Activated effector memory CD4-positive, alpha-beta T cell treated with Interleukin-2 at 50 U/mL for 16 hours (primary cell): ENCODE measurements at regions not wholly inside any gene's neighbourhood (a gene's known extent, or its start where the extent isn't known, plus 50 kb on each side); places are given as distances from the start of the nearest gene placed in this dataset.
"Not testable (repeated sequence)": the region's sequence is repeated elsewhere in the genome, so short reads cannot be mapped to it uniquely, and the experiment has no call there.

Experiments used
- DNase-seq: peaks from one replicate; pipeline ENCODE4 v3.0.0-alpha.2; 2020

DNA sequence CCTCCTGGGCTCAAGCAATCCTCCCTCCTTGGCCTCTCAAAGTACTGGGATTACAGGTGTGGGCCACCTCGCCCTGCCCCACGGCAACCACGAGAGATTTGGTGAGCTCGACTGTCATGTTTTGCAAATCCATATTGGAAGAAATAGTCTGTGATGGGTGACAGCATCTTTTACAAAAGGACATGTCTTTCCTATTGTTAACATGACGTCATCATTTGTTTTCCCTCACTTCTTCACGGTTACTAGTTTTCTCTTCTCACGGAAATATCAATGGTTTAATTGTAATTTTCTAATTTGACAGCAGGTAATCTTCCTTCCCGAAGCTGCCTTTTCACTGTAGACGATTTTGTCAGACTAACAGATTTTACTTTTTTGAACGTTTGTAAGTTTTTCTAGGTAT lies 110.8 kb upstream of the GREM2 start:
- no peak for DNase-seq

DNA sequence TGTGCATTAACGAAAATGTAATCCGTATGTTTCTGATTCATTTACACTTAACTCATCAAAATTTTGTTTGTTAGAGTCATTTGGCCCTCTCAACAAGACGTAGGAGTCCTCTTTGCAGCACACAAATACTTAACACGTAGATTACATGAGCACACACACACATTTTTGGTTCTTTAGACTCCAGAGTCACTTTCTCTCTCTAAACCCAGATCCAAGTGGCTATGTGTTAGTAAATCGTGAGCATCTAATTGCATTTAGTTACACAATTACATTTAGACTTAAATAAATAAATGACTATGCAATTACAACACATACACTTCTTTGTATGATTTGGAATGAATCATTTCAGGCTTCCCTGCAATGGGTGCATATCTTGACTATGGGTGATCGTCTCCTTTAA lies 109.0 kb upstream of the GREM2 start:
- DNase-seq, result no peak

DNA sequence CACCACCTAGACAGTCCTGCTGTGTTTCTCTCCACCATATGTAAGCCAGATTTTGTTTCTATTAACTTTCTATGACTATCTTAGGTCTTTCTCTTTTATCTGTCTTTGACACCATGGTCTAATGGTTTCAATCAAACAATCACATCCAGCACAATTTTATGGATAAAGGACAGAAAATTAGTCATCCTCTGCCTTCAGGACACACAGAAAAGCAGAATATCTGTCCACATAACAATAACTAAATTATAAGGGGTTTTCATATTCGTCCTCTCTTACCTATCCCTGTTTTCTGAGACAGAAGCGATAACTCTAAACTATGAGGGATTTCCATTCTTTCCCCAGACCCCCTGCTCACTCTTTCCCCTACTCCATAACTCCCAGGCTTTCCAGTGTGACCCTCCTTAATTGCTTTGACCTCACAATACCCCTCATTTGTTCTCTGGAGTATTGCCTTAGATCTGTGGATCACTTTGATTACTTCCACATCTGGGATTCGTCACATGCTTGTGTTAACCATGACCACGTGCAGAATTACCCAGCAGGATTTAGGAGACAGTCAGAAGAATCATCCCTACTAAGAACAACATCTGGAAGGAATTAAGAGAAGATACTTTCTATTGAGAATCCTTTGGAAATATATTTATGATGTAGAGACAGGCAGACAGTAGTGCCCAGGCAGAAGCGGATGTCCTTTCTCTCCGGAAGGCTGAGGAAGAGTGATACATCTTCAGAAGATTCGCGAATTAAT lies 108.2 kb upstream of the GREM2 start:
- DNase-seq, result no peak

DNA sequence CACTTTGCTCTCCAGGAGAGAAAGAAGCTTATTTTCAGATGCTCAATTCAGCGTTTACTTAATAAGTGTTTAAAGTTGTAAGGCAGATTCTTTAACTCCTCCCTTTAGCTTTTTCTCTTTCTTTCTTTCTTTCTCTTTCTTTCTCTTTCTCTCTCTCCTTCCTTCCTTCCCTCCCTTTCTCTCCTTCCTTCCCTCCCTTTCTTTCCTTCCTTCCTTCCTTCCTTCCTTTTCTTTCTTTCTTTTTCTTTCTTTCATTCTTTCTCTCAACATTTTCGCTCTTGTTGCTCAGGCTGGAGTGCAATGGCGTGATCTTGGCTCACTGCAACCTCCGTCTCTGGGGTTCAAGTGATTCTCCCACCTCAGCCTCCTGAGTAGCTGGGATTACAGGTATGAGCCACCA lies 104.6 kb upstream of the GREM2 start:
- DNase-seq, result not testable (repeated sequence)

DNA sequence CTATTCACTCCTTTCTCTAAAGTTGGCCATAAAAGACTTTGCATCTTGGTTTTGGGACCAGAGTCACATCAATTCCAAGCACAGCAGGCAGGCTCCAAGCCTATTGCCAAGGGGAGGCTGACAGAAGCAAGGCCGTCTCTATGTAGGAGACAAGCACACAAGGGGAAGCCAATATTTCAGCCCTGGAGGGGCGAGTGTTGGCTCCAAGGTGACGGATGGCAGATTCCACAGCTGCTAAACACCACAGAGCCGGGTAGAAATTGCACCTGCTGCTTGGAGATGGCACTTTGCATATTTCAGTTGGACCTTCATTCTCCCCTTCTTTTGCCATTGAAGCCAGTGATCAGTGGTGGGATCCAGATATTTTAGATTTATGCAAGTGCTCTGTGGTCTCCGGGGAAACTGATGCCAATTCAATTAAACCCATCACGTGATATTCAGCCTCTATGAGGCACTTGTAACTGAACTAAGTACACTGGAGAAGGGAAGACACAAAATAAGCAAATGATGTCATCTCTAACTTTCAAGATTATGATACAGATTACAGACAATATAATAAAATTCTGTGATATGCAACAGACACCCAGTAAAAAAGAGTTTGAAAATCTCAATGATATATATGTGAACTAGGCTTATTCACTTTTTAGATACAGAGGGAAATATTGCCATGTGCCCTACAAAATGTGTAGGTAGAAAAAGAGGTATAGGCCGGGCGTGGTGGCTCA lies 102.8 kb upstream of the GREM2 start:
- DNase-seq, result no peak

DNA sequence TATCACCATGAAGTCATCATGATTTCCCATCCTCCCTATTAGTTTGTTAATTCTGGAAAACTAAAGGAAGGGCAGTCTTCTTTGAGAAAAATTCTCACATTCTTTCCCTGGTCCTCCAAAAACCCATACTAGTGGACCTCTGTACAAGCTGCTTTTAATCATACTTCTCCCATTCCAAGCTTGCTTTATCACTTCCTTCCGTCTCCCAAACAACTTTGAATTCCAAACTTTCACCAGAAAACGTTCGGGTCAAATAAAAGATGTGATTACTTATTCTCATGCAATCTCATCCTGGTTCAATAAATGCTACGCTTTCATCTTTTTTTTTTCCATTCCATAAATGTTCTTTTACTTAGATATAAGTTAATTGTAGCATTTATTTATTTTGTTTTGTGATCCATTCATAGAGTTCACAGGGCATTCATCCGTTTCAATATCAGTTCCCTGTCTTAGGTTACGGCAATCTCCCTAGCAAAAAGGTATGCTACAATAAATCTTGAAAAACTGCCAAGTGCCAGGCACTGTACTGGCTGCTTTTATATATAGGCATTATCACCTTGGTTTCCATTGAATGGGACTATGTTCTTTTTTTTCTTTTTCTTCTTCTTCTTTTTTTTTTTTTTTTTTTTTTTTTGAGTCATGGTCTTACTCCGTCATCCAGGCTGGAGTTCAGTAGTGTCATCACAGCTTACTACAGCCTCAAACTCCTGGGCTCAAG lies 100.2 kb upstream of the GREM2 start:
- no peak for DNase-seq

DNA sequence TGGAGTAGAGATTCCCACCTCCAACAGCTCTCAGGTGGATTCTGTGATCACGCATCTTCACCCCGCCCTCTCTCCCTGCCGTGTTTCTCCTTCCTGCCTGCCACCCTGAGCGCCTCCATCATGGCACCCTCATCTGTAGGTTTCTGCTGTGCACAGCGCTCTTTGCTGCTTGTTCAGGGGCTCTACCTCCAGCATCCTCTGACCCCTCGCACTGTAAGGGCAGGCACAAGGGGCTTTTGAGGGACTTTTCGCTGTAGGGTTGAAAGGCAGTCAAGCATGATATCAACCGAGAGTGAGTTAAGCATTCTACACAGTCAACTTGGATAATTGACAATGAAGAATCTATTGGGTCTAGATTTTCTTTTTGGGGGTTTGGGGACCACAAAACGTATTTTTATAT lies 99.1 kb upstream of the GREM2 start:
- DNase-seq, result no peak

DNA sequence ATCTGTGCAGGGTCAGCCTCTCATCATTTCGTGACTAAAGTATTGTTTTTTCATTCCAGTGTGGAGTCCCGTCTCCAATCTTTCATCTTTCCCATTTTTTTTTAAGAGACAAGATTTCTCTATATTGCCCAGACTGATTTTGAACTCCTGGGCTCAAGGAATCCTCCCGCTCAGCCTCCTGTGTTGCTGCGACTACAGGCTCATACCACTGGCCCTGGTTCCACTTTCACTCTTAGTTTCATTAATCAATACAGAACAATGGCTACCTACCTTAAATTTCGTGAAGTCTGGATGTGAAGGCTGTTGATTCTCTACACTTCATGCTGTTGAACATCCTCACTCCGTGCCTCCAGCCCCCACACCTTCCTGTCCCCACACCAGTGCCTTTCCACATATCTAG lies 97.7 kb upstream of the GREM2 start:
- no peak for DNase-seq

DNA sequence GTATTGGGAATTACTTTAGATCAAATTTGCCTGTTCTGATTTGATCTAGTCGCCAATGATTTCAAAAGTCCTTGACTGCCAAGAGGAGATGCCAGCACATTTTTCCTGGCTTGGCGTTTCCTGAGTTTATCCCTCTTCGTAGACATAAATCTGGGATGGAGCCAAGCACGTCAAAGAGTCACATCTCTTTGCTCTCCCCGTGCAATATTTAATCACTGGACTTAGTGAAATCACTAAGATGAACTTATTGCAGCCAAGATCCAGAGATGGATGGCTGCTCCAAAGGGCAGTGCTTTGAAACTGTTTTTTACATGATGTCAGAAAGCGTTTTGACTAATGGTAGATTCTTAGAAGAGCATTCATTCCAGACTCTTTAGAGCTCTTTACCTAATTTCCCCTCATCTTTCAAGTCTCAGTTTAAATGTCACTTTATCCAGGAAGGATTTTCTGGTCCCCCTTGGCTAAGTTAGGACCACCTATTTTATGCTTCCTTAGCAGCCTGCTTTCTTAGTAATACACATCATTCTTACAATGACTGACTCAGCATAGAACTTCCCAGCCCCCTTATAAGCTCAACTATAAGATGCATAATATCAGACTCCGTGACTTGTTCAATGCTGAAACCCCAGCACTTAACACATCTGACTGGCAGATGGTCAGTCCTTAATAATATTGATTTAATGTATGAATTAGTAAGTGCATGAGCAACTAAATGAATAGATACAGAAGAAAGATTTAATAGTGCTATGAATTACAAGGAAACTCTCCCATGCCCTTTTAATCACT lies 94.4 kb upstream of the GREM2 start:
- no peak for DNase-seq

DNA sequence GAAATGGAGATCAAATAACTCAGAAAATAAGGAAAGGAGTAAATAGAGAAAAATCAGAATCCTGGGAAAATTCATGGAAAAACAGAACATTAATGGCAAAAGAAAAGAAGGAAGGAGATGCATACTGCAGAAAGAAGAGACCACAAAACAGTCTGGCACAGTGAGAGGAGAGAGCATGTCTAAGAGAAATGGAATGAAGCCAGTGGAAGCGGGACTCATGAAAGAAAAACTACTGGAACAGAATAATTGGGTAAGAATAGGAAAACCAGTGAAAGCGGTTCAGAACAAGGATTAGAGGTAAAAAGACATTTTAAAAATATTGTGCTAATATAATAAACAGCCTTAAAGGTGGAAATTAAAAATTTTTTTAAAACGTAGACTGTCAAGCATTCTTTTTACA lies 93.6 kb upstream of the GREM2 start:
- no peak for DNase-seq

DNA sequence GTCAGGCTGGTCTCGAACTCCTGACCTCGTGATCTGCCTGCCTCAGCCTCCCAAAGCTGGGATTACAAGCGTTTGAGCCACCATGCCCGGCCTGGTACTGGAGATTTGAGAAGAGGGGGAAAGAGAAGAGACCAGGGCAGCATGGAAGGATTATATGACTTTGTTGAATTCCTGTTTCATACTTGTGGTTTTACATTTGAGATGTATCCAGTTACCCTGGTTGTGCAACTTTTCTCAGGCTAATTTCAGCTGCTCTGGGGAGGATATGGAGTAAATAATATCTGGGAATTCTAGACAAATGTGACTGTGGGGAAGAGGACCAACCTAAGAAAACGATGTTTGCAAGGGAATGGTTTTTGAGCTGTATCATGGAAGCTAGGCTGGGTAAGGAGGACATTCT lies 89.5 kb upstream of the GREM2 start:
- no peak for DNase-seq

DNA sequence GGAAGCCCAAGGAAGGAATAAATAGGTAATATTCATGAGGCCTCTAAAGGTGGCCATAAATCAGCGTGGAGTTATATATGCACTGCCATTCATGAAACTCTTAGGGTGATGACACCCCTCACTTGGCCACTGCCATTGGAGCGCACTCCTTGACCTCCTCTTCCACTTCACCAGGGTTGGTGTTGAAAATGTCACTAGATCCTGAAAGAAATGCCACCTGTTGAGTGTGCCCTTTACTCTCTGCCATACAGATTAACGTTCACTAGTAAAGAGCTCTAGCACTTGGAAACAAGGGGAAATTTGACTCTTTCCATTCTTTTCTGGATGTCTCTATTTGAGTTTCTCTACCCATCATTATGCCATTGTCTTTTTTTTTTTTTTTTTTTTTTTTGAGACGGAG lies 83.5 kb upstream of the GREM2 start:
- no peak for DNase-seq

DNA sequence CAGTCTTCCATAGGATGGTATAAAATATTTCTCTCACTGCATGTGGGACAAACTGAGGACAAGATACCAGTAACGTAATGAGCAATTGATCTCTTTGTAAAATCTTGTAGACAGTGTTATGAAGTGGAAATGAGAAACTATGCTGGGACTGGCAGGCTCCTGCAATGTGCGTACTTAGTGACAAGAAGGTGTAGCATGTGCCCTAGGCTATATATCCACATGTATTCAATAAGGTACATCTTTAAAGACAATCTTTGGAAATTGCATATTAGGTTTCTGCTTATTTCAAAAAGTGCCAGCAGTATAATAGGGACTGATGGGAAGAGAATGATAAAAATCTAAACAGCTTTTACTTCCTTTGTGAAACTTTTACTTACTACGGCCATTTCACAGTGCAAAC lies 81.9 kb upstream of the GREM2 start:
- no peak for DNase-seq

DNA sequence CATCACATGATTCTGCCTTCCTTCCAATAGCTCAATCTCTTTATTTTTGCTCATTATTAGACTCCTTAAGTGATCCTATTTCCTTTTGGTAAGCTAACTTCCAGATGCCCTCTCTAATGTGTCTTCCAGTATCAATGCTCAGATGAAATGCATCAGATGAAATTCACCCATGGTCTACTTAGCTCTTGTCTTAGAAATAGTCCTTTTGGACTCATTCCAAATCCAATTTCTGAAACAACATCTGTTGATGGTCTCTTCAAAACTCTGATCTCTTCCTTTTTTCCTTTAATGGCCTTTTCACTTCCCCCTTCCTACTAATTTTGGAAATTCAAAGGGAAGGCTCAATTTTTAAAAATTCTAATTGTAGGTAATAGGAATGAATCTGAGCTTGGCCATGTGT lies 81.1 kb upstream of the GREM2 start:
- no peak for DNase-seq

DNA sequence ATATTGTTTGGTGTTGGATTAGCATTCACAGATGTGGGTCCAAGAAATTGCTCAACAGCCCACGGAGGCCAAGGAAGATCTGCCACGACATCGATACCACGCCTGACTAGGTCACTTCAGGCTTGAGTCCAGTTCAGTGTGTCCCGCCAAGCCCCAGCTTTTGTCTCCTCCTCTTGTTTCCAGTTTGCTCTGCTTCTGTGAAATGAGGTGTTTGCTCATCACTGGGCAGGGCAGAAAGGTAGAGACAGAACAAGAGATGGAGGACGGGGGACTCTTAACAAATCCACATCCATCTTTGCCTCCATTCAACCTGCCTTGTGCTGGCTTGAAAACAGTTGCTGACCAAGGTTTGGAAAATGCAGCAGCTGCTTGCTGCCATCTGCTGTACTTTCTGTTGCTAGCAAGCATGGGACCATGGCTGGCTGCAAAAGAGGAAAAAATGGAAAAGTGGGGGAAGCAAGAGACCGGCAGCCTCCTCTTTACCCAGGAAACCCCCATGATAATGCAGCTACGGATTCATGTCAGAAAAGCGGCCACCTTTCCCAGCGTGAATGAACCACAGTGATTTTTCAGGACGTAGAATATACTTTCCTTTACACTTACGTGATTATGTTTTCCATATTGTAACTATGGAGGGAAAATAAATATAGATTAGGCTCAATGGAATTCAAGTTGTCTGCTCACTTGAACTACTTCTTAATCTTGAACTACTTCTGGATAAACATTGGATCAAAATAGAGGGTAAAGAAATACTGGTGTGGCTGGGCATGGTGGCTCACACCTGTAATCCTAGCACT lies 80.2 kb upstream of the GREM2 start:
- peak; percentile 9 for DNase-seq

DNA sequence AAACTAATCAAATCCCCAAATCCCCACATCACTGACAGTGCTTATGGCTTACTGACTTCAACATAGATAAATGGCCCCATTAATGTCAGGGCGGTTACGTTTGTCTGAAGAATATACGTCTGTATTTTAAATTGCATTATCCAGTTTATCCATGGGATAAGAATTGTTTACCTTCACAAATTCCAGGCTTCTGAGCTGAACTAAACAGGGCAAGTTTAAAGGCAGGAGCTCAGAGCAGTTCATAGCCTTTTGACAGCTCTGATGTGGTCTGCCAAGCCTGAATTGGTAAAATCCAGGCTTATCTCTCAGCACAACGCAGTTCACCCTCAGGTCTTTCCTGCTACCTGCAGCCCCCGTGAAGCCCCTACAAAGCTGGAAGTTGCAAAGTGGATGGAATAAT lies 79.5 kb upstream of the GREM2 start:
- no peak for DNase-seq

DNA sequence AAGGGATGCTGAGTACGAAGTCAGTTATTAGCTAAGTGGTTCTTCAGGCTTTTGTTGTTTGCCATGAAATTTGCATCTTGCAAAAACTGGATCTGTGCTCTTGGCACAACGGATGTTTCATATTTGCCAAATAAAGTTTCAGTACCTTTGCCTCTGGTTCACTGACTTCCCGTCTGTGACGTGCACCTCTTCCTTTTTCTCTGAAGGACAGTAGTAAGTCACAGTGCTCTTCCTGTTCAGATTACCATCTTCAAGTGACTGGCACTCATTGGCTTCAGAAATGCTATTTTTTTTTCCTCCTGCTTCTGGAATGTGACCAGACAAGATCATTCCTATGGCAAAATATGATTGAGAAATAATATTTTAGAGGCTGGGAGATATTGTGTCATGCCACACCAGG lies 75.9 kb upstream of the GREM2 start:
- DNase-seq, result no peak

DNA sequence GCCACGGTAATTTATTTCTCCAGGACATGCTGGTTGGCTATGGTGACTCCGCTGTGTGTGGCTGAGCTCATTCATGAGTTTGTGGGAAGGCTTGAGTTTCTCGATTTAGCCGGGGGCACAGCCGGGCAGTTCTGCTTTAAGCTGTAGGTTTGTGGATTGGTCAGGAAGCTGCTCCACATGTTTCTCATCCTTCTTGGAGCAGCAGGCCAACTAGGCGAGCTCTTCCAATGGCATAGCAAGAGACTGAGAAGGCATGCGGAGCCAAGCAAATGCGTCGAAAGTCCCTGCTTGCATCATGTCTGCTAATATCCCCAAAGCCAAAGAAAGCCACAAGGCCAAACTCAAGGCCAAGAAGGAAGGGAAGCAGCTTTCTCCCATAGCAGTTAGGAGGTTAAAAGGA lies 71.6 kb upstream of the GREM2 start:
- no peak for DNase-seq

DNA sequence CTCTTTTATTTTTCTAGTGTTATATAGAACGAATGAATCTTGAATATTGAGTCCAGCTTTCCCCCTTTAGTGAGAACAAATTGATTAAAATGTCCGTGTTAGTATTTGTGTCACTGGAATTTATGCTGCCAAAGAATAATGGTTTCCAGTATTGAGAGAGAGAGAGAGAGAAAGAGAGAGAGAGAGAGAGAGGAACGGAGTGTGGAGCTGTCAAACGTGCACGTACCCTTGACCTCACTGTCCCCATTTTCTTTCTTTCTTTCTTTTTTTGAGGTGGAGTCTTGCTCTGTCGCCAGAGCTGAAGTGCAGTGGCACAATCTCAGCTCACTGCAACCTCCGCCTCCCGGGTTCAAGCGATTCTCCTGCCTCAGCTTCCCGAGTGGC lies 70.9 kb upstream of the GREM2 start:
- DNase-seq, result no peak

DNA sequence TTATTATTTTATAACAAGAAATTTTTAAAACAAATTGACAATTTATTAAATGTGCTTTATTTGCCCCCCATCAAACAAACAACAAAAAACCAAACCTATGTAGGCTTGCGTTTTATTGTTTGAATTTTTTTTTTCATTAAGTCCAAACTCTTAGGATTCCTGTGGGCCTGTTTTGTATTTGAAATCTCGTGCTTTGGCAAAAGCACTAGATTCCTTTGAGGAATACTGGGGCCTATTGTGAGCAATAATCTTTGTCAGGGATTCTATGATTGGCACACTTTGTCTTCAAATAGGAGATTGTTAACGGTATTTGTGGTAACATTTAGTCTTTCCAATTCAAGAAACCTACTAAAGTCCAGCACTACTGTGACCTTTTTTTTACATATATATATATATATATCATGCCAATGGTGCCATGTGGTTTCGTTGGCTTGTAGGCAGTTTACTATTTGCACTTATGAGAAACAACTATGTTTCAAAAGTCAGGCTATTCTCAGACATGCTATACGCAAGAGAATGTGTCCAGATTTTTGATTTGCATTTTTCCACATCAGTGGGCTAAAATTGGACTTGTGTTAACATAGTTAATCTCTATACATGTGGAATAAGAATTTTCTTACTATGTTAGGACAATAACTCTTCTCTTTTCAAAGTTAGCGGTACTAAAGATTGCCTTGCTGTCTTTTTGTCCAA lies 70.4 kb upstream of the GREM2 start:
- DNase-seq, result no peak

DNA sequence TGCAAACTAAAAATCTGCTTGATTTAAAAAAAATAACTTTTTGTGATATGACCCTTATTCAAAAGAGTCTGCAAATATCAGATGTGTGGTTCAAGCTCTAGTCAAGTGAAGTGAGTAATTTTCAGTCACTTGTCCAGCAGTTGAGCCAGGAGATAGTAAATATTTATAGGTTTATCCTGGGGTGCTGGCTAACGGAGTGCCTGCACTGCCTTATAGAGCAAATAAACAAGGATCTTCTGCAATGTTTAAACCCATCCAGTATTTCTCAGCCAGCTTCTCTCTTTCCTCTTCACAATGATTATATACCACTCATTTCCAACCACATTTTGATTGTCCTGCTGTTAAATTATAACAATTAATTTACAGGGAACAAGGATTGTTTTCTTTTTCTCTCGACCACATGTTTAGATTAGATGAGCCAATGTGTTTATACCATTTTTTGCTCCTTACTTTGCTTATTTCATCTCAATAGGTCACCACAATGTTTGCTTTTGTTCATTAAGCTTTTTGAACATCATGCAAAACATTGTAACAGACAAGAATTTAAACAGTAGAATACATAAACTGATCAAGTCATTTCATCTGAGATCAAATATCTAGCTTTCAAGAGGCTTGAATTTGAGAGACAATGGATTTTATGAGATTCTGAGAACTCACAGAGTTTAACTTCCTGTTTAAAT lies 60.3 kb upstream of the GREM2 start:
- no peak for DNase-seq
